Activated T-cell treated with anti-CD3 and anti-CD28 coated beads, Interleukin-2, amount 50 U/mL, for 48 hours (primary cell): ENCODE measurements at regions not wholly inside any gene's neighbourhood (a gene's known extent, or its start where the extent isn't known, plus 50 kb on each side); places are given as distances from the start of the nearest gene placed in this dataset.
"Not testable (repeated sequence)": the region's sequence is repeated elsewhere in the genome, so short reads cannot be mapped to it uniquely, and the experiment has no call there.

Experiments
- DNase-seq, 2 experiments: peaks; one replicate each; pipeline ENCODE4 v3.0.0-alpha.2; 2020

DNA sequence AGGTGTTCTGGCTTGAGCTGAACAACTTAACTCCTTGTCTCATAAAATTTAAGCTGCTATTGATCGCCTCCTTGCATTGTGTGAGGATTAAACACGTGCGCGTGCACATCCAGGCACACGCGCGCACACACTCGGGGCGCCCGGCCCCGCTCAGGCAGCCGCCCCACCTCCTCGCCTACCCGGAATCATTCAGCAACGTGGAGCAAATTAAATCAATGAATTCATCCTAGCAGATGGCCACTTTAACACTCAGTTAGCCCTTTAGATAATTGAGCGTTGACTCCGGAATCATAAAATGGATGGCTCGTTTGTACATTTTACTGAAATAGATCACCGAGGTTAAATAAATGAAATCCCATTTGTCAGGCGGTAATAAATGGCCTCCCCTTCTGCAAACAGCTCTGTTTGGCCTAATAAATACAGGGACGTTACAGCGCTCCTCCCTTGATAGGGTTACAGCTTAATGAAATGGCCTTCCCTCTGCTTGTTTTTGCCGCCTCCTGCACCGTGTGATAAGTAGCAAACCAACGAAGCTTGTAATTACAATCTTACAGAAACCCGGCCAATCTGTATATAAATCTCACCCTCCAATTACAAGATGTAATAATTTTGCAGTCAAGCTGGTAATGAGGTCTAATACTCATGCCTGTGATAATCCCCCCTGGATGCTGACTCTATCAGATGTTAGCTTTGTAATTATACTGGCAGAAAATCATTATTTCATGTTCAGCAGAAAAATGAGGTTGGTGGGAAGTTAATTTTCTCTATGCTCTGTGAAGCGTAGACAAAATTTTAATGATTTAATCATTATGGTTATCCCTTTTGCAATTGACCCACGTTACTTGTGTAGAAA, 229.7 kb upstream of the IRX4 start:
- no peak for DNase-seq

DNA sequence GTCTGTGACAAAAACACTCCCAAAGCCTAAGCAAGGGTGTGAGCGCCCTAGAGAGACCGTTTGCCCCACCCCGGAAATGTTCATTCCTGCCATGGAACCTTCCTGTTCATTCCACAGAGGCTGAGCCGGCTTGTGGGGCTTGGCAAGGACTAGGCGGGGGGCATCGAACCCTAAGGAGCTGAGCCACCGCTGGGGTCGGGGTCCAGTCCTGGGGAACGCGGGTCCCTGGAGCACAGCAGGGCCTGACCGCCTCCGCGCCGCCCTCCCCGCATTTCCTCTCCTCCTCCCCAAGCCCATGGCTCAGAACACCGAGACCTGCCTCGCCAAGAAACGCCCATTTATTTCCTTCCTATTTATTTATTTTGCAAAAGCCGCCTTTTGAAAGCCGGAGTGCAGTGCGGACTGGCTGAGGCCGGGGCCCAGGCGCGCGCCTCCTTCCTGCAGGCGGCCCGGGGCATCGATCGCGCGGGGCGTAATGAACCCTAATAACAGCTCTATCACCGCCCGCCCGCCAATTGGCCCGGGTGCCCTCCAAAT, 228.9 kb upstream of the IRX4 start:
- no peak for DNase-seq

DNA sequence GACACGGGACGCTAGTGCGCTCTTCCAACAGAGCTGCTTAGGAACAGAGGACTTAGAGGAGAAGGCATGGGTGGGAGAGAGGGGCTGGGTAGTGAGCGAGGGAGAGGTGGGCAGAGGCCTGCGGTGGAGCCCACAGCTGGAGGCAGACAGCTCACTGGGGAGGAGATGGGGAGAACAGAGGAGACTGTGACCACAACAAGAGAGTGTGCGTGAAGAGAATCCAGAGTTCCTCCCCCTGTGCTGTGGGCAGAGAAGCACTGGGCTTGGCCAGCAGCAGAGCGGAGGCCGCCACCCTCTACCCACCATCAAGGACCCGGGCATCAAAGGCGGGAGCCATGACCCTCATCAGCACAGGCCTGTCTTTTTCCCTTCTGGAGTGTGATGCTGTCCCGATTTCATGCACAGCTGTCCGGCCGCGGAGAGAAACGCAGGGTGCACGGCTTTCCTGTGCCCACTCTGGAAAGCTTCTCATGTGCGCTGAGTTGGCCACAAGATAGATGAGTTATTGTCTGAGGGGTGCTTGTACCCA, 228.3 kb upstream of the IRX4 start:
- DNase-seq, result no peak

DNA sequence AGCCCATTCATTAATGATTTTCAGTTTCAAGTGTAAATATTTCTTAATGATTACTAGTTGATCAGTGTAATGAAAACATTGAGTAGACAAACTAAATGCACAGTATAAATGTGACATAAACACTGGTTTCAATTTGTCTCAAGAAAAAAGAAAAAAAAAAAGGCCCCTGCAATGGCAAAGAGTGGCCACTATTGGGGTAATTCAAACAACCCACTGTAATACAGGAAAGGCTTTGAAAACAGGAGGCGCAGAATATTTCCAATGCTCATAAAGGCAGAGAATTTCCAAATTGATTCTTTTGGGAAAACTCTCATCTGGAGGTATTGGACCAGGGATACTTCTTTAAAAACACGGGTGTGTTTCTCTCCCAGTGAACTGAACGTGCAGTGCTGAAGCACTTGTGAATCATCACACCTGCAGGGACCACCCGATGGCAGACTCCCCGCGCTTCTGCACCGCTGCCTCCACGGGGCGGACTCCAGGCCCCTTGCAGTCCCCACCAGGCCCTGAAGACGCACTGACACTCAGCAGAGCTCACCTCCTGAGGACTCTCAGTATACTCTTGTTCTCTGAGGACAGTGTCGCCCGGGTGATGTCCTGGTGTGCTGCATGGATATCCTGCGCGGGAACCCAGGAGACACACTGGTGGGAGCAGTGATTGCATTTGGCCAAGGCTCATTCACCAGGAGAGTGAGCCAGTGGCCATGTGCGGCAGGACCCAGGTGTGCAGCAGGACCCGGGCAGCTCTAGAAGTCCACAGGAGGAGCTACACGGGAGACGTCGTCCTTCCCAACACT, 227.6 kb upstream of the IRX4 start:
- no peak for DNase-seq

DNA sequence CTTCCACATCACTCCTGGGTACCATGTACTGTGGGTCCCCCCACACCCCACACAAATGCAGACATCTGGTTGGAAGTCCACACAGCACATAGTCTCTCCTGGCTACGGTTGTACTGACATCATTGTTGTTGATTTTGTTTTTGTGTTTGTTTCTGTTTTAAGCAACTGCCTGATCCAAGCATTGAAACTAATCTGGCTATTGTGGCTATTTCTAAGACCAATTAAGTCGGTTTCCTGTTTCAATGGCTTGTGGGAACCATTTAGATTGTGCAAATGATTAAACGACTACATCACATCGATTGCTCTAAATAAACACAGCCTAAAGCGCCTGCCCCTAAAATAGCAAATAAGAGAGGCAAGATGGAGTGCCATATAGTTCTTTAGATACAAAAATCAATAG, 226.8 kb upstream of the IRX4 start:
- no peak for DNase-seq

DNA sequence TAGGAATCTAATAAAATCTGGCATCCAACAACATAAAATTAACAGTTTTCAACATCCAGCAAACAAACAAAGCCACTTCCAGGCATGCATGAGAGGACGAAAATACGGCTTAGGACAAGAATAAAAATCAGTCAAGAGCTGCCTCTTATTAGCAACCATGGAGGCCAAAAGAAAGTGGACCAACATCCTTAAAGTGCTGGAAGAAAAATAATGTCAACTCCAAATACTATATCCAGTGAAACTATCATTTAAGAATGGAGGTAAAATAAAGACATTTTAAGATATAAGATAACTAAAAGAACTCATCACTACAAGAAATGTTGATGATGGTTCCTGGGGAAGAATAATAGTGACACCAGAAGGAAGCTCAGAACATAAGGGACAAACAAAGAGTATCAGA, 224.0 kb upstream of the IRX4 start:
- DNase-seq, result no peak

DNA sequence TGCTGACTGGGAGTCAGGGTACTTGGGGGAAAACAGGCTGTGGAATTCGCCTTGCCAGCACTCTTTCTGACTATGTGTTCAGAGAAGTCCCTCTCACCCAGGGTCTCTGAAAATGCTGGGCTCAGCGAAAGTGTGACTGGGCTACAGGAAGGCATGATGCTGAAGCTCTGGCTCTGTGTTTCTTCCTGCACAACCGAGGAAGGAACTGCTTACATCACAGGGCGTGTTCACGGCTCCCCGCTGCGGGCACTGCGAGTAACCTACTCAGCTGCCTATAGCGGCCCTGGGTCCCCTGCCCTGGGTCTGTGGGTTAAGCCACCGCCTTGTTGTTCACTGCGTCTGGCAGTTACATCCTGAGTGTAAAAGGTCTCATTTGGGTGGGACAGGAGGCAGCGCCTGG, 222.4 kb upstream of the IRX4 start:
- DNase-seq, result no peak

DNA sequence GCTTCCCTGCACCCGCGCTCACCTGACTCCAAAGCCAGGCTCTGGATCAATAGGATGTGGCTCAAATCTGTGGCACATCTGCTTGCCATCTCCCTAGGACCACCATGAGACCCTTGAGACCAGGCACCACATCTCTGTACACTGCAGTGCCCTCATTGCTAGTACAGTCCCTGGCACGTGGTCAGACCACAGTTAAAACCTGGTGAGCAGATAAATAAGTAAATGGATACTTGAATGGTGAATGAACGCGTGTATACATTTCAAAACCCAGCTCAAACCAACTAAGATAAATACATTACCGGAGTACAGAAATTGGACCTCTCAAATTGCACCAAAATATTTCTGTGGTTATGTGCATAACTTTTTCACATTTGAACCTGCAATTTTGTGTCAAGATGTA, 221.2 kb upstream of the IRX4 start:
- DNase-seq, result no peak

DNA sequence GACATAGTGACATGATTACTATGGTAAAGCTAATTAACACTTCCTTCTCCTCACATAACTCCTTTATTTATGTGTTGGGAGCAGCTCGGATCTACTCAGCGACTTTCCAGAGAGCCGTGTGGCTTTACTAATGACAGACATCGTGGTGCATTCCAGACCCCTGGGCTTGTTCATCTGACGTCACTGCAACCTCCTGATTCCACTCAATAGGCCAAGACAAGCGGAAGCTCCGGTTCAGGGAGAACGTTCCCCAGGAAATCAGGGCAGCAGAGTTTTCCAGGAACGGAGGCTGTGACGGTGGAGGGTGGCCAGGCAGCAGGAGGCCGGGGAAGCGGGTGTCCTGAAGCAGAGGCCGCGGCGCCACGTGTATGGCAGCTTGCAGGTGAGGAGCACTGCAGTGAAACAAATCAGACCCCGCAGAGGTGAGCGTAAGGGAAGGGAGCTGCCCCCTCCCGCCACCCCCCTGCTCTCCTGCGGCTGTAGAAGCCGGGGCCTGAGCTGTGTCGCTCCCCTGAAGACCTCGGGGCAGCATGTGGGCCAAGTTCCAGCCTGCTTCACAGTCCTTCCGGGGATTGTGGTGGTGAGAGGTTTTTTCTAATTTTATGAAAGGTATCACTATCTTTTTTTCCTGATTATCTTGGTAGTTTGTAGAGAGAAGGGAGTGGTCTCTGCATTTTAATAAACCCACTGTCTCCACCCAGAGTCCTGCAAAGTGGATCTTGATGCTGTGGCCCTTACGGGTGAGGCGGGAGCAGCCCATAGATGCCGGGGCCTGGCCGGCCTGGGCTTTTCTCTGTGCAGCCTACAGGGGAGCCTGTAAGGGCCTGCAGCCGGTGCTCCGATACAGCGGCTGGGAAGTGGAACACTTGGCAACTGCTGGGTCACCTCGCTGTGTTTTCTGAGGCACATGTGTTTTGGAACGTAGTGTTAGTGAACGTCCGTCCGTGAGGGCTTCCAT, 220.4 kb upstream of the IRX4 start:
- DNase-seq, result no peak

DNA sequence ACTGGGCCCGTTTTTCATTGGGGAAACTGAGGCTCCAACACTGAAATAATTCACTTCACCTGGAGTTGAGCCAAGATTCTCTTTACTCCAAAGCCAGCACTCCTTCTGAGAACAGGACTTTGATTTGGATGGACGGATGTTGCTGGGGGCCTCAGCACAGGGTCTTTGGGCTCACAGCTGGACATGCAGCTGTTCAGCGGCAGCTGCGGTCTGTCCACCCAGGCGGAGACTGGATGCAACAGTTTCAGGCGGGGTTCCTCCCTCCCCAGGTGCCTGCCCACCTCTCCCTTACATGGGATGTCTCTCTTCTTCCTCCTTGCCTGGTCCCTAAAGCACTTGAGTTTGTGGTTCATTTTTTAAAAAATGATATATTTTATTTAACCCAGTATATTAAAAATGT, 219.0 kb upstream of the IRX4 start:
- no peak for DNase-seq

DNA sequence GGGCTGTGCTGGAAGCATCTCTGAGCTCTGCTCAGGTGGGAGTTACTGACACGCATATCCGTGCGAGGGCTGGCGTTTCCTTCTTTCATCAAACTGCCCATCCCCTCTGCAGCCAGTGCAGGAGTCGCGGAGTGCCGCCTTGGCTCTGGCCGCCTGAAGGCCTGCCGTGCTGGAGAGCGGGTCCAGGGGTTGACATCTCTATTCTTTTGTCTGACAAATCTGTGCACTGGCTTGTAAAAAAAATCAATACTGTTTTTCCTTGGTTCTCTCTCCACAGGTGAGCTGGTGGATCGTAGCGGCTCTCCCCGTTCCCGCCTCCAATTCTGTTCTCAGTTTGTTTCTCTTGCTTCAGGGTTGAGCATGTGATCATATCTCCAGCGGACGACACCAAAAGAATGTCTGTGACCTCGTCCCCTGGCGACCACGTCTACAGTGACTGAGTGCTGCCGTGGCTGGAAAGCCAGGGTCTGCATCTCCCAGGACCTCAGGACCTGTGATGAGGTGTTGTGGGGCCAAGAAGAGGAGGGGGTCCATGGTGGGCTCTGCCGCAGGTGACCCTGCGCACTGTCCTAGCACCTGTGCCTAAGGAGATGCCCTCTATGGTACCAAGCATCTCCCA, 214.3 kb upstream of the IRX4 start:
- no peak for DNase-seq

DNA sequence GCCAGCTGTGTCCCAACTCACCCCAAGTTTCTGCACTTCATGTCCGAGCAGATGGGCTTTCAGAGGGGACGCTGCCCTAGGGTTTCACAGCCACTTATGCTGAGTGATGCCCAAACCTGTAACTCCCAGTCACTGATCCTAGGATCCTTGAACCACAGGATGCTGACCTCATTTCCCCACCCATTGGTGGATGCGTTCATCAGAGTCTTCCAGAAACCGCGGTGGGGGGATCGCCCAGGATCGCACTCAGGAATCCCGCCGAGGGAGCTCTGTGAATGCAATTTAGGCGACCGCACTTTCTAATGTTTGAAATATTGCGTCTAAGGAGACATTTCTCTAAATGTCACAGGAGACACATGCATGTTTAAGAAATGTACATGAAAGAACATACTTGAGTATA, 212.3 kb upstream of the IRX4 start:
- no peak for DNase-seq

DNA sequence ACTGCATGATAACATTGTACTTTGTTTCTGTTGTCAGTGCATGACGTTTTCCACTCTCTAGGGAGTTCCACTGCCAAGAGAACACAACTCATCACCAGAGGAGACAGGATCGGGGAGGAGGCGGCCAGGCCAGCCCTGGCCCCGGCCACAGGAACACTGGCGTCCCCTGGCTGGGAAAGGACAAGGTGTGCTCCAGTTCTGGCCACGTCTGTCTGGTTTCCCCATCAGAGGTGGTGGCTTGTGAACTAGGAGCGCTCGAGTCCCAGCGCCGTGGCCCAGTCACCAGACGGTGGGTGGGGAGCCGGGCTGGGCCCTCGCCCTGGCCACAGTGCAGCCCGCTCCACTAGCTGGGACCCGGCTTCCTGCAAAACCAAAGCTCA, 211.9 kb upstream of the IRX4 start:
- DNase-seq, result no peak

DNA sequence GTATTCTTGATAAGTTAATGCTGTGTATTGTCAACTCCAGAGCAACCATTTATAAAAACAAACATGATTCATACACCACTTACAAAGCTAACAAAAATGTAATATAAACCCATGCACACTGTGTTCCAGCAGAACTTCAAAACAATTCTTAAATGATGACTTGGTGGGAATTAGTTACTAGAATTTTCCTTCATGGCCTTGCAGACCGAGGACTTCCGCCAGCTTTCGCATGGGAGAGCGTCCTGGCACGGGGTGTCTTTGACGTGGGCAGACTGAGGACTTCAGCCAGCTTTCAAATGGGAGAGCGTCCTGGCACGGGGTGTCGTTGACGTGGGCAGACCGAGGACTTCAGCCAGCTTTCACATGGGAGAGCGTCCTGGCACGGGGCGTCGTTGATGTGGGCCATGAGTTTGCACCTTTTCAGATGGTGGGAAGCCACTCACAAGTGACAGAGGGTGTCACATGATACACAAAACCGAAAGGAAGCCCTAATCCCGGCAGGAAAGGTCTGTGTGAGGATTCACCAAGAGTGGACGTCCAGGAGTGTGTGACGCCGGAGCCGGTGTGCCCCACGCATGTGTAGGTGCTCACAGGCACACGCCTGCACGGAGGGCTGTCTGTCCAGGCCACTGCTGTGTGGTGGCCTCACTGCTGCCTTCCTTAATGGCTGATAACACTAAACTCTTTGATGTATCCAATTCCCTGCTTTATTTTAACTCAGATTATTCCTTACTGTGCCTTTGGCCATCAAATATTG, 211.3 kb upstream of the IRX4 start:
- no peak for DNase-seq

DNA sequence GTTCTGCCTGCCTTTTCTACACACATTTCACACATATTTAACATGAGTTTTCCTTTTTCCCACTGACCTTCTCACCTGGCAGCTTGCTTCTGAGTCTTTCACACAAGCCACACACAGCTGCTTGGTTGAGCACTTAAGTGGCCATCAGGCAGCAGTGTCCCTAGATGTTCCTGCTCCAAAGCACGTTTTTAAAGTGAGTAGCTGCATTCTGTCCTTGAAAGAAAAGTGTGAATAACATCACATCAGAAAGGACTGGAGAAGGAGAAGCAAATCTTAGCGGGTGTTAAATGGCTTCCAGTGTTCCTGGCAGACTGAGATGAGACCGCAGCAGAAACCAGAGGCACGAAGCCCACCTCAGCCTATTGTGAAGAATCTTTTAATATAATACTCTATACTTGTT, 209.2 kb upstream of the IRX4 start:
- DNase-seq, result no peak

DNA sequence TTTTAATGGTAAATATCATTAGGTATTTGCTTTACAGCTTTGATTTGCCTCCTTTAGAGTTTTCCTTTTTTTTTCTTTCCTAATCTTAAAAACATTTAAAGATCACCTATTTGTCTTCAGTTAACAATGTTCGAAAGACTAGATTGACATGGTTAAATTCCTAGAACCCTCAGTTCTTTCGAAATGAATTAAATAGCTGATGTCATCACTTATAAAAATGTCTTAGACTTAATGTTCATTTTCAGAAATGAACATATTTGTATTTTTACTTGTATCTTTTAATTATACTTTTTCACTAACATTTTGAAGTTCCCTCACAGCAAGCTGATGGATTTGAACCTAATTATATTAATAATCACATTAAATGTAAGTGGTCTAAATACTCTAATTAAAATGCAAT, 205.3 kb upstream of the IRX4 start:
- no peak for DNase-seq

DNA sequence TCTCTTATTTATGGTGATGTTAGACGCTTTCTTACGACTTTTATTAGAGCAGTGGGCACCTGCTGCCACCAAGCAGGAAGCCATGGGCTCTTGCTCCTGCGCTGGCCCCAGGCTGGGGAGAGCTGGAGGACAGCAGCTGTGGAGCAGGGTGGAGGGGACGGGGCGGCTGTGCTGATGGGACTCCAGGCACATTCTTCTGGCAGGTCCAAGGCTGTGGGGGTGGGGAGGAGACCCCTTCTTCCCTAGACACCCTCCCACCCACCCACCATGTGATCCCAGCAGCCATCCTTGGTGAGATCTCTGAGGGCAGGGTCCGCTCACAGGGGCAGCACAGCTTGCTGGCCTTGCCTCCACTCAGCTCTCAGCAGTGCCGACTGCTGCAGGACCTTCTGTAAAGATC, 192.6 kb upstream of the IRX4 start:
- DNase-seq, result no peak

DNA sequence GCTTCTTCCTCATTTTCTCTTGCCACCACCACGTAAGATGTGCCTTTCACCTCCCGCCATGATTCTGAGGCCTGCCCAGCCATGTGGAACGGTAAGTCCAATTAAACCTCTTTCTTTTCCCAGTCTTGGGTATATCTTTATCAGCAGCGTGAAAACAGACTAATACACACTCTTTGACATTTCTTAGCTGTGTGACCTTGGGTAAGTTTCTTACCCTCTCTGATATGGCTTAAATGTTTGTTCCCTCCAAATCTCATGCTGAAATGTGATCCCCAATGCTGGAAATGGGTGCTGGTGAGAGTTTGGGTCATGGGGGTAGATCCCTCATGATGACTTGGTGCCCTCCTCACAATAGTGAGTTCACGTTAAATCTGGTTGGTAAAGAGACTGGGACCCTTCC, 188.8 kb upstream of the IRX4 start:
- DNase-seq, result no peak

DNA sequence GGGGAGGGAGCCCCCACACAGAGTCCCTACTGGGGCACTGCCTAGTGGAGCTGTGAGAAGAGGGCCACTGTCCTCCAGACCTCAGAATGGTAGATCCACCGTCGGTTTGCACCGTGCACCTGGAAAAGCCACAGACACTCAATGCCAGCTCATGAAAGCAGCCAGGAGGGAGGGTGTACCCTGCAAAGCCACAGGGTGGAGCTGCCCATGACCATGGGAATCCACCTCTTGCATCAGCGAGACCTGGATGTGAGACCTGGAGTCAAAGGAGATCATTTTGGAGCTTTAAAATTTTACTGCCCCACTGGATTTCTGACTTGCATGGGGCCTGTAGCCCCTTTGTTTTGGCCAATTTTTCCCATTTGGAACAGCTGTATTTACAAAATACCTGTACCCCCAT, 188.1 kb upstream of the IRX4 start:
- not testable (repeated sequence) for DNase-seq

DNA sequence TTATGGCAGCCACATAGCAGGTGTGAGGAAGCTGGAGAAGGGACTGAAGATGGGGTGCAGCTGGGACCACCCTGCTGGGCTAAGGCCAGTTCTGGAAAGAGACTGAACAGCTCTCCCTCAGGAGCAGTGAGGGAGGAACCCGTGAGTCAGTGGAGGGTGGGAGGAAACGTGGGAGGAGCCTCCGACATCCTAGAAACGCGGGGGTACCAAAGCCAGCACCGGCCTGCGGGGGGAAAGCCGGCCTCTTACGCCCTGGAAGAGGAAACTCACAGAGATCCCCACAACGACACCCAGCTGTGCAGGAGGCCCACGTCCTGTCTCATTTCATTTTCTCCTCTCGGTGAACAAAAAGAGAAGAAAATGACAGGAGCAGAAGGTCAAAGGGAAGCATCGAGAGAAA, 185.8 kb upstream of the IRX4 start:
- DNase-seq, result no peak

DNA sequence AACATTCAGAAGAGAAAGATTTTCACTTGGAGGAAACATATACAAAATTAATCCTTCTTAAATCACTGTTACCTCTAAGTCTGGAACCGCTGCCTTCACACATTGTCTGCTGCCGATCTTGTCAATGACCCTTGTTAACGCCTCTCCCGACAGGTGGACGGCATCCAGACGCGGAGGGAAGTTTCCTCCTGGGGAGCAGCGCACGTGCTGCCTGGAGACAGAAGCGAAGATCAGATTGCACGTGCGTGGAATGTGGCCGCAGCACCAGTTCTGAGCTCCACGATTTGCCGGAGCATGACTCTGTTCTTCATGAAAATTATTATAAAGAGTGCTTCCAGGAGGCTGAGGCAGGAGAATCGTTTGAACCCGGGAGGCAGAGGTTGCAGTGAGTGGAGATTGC, 183.6 kb upstream of the IRX4 start:
- DNase-seq, result no peak

DNA sequence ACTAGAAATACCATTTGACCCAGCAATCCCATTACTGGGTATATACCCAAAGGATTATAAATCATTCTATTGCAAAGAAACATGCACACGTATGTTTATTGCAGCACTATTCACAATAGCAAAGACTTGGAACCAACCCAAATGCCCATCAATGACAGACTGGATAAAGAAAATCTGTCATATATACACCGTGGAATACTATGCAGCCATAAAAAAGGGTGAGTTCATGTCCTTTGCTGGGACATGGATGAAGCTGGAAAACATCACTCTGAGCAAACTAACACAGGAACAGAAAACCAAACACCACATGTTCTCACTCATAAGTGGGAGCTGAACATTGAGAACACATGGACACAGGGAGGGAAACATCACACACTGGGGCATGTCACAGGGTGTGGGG, 180.7 kb upstream of the IRX4 start:
- DNase-seq, result not testable (repeated sequence)
